ENCODE measurements at regions not wholly inside any gene's neighbourhood (a gene's known extent, or its start where the extent isn't known, plus 50 kb on each side); places are given as distances from the start of the nearest gene placed in this dataset.

DNA sequence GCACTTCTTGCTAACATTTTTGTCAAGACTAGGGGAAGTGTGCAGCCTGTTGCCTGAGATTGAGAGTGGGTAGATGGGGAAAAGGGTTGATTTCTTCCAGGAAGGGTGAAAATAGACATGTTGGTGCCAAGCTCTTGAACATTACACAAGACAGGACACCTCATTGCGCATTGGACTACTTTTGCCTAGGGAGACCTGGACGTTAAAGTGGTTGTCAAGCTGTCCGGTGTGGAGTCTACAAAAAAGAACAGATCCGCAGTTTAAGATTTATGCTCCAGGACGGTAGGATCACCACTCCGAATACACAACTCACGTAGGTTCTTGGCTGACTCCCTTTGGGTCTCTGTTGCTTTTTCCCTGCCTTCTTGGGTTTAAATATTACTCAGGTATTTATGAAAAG, 56.3 kb upstream of the LRIG1 start:
- no peak for ATAC-seq
- ChIA-PET POLR2A (no interaction called here), CTCF (ENCODE audit: low intra/inter-chr PET ratio) (no interaction called here)
- Histone ChIP-seq H3K36me3 (ENCODE audit: control insufficient read depth, insufficient read depth, low read length) (no peaks in the 10 kb centered on the region), H4K20me1 (replicated peaks; ENCODE audit: control insufficient read depth, insufficient read depth, low read length) (no peaks in the 10 kb centered on the region), H3K9ac (ENCODE audit: insufficient read depth in 1 of 2, low read depth in 2 of 2, low read length in 2 of 2) (no peak overlapping the region), H3K27ac (ENCODE audit: extremely low read depth, low read depth, low read length) (no peak overlapping the region), H3K9me3 (replicated peaks; ENCODE audit: control insufficient read depth, insufficient read depth, low read depth, low read length) (no peaks in the 10 kb centered on the region), H3K4me2 (ENCODE audit: insufficient read depth, low read length) (no peak overlapping the region), H3K79me2 (ENCODE audit: control insufficient read depth, insufficient read depth, low read length) (no peaks in the 10 kb centered on the region), H3K4me1 (replicated peaks in 1 of 2; ENCODE audit: control insufficient read depth in 2 of 2, insufficient read depth in 2 of 2, low read length in 2 of 2) (no peaks in the 10 kb centered on the region), H3K27me3 (ENCODE audit: control insufficient read depth in 2 of 2, insufficient read depth in 2 of 2, low read length in 2 of 2) (no peaks in the 10 kb centered on the region; a peak in 1 of 5 replicates), H3K4me3 (no peak overlapping the region), H2AFZ (ENCODE audit: low read depth, low read length) (no peak overlapping the region), H3K9me1 (ENCODE audit: control insufficient read depth, insufficient read depth, low read length) (no peaks in the 10 kb centered on the region)
- TF ChIP-seq, protein P1, sequence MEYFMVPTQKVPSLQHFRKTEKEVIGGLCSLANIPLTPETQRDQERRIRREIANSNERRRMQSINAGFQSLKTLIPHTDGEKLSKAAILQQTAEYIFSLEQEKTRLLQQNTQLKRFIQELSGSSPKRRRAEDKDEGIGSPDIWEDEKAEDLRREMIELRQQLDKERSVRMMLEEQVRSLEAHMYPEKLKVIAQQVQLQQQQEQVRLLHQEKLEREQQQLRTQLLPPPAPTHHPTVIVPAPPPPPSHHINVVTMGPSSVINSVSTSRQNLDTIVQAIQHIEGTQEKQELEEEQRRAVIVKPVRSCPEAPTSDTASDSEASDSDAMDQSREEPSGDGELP (CRISPR knock-in tag; IDR thresholded peaks at IDR 0.05; ENCODE audit: borderline replicate concordance) = no peak
- TF ChIP-seq MYC (IDR thresholded peaks at IDR 0.05; ENCODE audit: low read depth, low read length) (no peak), MYC (CRISPR knock-in tag; IDR thresholded peaks at IDR 0.05; ENCODE audit: borderline replicate concordance, low read depth) (no peak), RHOXF2B (CRISPR knock-in tag; conservative IDR thresholded peaks at IDR 0.05) (no peak), MTF1 (CRISPR knock-in tag; IDR thresholded peaks at IDR 0.05; ENCODE audit: borderline replicate concordance) (no peak), ZNF146 (CRISPR knock-in tag; IDR thresholded peaks at IDR 0.05; ENCODE audit: unreplicated experiment) (no peak), ZNF696 (CRISPR knock-in tag; conservative IDR thresholded peaks at IDR 0.05) (no peak), KDM2B (CRISPR knock-in tag; IDR thresholded peaks at IDR 0.05) (no peak), CTBP1 (IDR thresholded peaks at IDR 0.05; ENCODE audit: borderline replicate concordance) (no peak), NCOA6 (IDR thresholded peaks at IDR 0.05) (no peak), WHSC1 (IDR thresholded peaks at IDR 0.05; ENCODE audit: low read length) (no peak), POLR2B (IDR thresholded peaks at IDR 0.05; ENCODE audit: low read depth, partially characterized antibody) (no peak), HDAC3 (IDR thresholded peaks at IDR 0.05; ENCODE audit: borderline replicate concordance, partially characterized antibody) (no peak), CEBPB (tag; IDR thresholded peaks at IDR 0.05) (no peak)
- TF ChIP-seq, protein P2, sequence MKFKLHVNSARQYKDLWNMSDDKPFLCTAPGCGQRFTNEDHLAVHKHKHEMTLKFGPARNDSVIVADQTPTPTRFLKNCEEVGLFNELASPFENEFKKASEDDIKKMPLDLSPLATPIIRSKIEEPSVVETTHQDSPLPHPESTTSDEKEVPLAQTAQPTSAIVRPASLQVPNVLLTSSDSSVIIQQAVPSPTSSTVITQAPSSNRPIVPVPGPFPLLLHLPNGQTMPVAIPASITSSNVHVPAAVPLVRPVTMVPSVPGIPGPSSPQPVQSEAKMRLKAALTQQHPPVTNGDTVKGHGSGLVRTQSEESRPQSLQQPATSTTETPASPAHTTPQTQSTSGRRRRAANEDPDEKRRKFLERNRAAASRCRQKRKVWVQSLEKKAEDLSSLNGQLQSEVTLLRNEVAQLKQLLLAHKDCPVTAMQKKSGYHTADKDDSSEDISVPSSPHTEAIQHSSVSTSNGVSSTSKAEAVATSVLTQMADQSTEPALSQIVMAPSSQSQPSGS (CRISPR knock-in tag; IDR thresholded peaks at IDR 0.05) = no peak
- TF ChIP-seq, protein P3, sequence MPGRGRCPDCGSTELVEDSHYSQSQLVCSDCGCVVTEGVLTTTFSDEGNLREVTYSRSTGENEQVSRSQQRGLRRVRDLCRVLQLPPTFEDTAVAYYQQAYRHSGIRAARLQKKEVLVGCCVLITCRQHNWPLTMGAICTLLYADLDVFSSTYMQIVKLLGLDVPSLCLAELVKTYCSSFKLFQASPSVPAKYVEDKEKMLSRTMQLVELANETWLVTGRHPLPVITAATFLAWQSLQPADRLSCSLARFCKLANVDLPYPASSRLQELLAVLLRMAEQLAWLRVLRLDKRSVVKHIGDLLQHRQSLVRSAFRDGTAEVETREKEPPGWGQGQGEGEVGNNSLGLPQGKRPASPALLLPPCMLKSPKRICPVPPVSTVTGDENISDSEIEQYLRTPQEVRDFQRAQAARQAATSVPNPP (IDR thresholded peaks at IDR 0.05; ENCODE audit: borderline replicate concordance, insufficient read depth, insufficient read length) = no peak
- TF ChIP-seq, protein P4, sequence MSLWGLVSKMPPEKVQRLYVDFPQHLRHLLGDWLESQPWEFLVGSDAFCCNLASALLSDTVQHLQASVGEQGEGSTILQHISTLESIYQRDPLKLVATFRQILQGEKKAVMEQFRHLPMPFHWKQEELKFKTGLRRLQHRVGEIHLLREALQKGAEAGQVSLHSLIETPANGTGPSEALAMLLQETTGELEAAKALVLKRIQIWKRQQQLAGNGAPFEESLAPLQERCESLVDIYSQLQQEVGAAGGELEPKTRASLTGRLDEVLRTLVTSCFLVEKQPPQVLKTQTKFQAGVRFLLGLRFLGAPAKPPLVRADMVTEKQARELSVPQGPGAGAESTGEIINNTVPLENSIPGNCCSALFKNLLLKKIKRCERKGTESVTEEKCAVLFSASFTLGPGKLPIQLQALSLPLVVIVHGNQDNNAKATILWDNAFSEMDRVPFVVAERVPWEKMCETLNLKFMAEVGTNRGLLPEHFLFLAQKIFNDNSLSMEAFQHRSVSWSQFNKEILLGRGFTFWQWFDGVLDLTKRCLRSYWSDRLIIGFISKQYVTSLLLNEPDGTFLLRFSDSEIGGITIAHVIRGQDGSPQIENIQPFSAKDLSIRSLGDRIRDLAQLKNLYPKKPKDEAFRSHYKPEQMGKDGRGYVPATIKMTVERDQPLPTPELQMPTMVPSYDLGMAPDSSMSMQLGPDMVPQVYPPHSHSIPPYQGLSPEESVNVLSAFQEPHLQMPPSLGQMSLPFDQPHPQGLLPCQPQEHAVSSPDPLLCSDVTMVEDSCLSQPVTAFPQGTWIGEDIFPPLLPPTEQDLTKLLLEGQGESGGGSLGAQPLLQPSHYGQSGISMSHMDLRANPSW (CRISPR knock-in tag; IDR thresholded peaks at IDR 0.05) = no peak
- no peak for FAIRE-seq
- 1% methylated on average over 7 of the region's 7 CpGs for WGBS (ENCODE audit: insufficient coverage, low coverage, missing lambda C conversion rate)
- intact Hi-C loops (cut with micrococcal nuclease) (no loop called here), in situ Hi-C loops (cut with MboI) (no loop called here)
- DNase-seq (ENCODE audit: extremely low read depth in 1 of 4, low spot score in 3 of 4) = no peak
- no TSS peak for BruUV-seq (replicated peaks)
